Caco-2 (cell line): ENCODE measurements at regions not wholly inside any gene's neighbourhood (a gene's known extent, or its start where the extent isn't known, plus 50 kb on each side); places are given as distances from the start of the nearest gene placed in this dataset.

ENCODE experiments used
- BruUV-seq: library from RNA; stranded (reverse); fragments of 400-500 nt; replicated peaks from 2 replicates; lab custom pipeline; 2021; lab: Mats Ljungman, UMichigan
- CTCF ChIA-PET: fragments of 300-600 bp; sonication (Branson Sonifier 250); formaldehyde crosslinking; loops from one replicate; lab custom pipeline; 2022; ENCODE audit warnings: antibody characterized with exemption; lab: Charles Lee
- POLR2A ChIA-PET: fragments of 300-600 bp; sonication (Branson Sonifier 250); formaldehyde crosslinking; loops from one replicate; lab custom pipeline; 2022; ENCODE audit warnings: antibody characterized with exemption; lab: Charles Lee
- DNase-seq, 2 experiments: peaks; one replicate each; pipeline versions ENCODE4 v3.0.0 to v3.0.0-alpha.2; 2020 to 2022
- H3K27me3 ChIP-seq: replicated peaks from 2 replicates; pipeline ENCODE4 v1.6.0; 2011; ENCODE audit warnings: low read length; ENCODE audit not compliant: control insufficient read depth, insufficient read depth
- H3K36me3 ChIP-seq: 2 replicates; pipeline ENCODE4 v1.5.1; 2011; ENCODE audit warnings: low read length; ENCODE audit not compliant: control insufficient read depth, insufficient read depth
- H3K4me1 ChIP-seq: fragments of 250-450 bp; sonication (Bioruptor Pico); 2 replicates; pipeline ENCODE4 v1.5.1; 2020; ENCODE audit warnings: mild to moderate bottlenecking
- H3K4me3 ChIP-seq: 2 replicates; pipeline ENCODE4 v1.5.1; 2011; ENCODE audit warnings: low read depth, mild to moderate bottlenecking, control low read depth, low read length
- H3K9me3 ChIP-seq: fragments of 250-450 bp; sonication (Bioruptor Pico); 2 replicates; pipeline ENCODE4 v1.5.1; 2020; ENCODE audit warnings: mild to moderate bottlenecking, moderate library complexity
- H3K27ac Mint-ChIP-seq: one replicate; pipeline ENCODE4 v1.8.0; 2022; ENCODE audit warnings: mixed read lengths; ENCODE audit not compliant: unreplicated experiment
- H3K27me3 Mint-ChIP-seq: one replicate; pipeline ENCODE4 v1.8.0; 2022; ENCODE audit warnings: mixed read lengths; ENCODE audit not compliant: insufficient read depth, unreplicated experiment
- H3K36me3 Mint-ChIP-seq: one replicate; pipeline ENCODE4 v1.8.0; 2022; ENCODE audit warnings: mild to moderate bottlenecking, mixed read lengths; ENCODE audit not compliant: insufficient read depth, unreplicated experiment
- H3K4me1 Mint-ChIP-seq: one replicate; pipeline ENCODE4 v1.8.0; 2022; ENCODE audit warnings: low read depth, mixed read lengths; ENCODE audit not compliant: unreplicated experiment
- H3K4me3 Mint-ChIP-seq: one replicate; pipeline ENCODE4 v1.8.0; 2022; ENCODE audit warnings: mild to moderate bottlenecking, moderate library complexity, mixed read lengths; ENCODE audit not compliant: unreplicated experiment
- H3K9me3 Mint-ChIP-seq: one replicate; pipeline ENCODE4 v1.8.0; 2022; ENCODE audit warnings: mixed read lengths; ENCODE audit not compliant: unreplicated experiment
- CTCF ChIP-seq, 2 experiments: fragments of 200-600 bp in 1 of 2; IDR thresholded peaks; 1 replicate in 1 of 2; 2 replicates in 1 of 2; pipeline versions ENCODE4 v1.5.1 to v1.8.0; 2011 to 2022; ENCODE audit warnings: antibody characterized with exemption in 1 of 2, control low read depth in 1 of 2, inconsistent platforms in 1 of 2, low read depth in 1 of 2, low read length in 1 of 2, mild to moderate bottlenecking in 1 of 2, moderate library complexity in 1 of 2; ENCODE audit not compliant: insufficient read depth in 1 of 2, severe bottlenecking in 1 of 2, unreplicated experiment in 1 of 2
- intact Hi-C: fragments of 100-400 bp; cut with micrococcal nuclease; formaldehyde crosslinking; loops from one replicate; pipeline ENCODE4 v1.10.0; 2022; ENCODE audit not compliant: unreplicated experiment

DNA sequence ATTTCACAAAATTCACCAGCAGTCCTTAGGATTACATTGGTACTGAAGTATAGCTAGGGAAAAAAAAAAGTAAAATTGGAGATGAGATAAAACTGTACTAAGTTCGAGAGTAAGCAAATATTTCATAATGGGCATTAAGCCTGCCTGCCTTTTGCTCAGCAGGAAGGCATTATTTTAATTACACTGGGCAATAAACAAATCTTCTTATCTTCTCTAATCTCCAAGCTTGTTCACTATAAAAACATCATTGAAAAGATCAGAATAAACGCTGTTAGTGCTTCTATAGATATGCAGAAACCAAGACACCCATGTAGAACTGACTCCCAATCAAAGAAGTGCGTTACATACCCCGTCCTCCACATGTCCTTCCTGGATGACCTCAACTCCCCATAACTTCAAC lies 174.2 kb upstream of the CHODL start:
- H3K36me3 ChIP-seq = no peaks in the 10 kb centered on the region
- H3K4me3 ChIP-seq = no peak overlapping the region
- H3K4me1 ChIP-seq = no peaks in the 10 kb centered on the region
- H3K27me3 Mint-ChIP-seq = peaks cover 6% of the 10 kb centered on the region
- no peak overlapping the region for H3K4me3 Mint-ChIP-seq
- POLR2A ChIA-PET = no interaction called here
- CTCF ChIA-PET = no interaction called here
- TF ChIP-seq CTCF (IDR thresholded peaks at IDR 0.05; ENCODE audit: insufficient read depth in 1 of 2, low read depth in 1 of 2, low read length in 1 of 2, severe bottlenecking in 1 of 2, unreplicated experiment in 1 of 2) = no peak
- DNase-seq = no peak
- H3K27ac Mint-ChIP-seq = no peak overlapping the region
- H3K27me3 ChIP-seq = no peaks in the 10 kb centered on the region
- H3K4me1 Mint-ChIP-seq = no peaks in the 10 kb centered on the region
- H3K9me3 Mint-ChIP-seq = no peaks in the 10 kb centered on the region
- no TSS peak for BruUV-seq
- H3K36me3 Mint-ChIP-seq = no peaks in the 10 kb centered on the region
- no peaks in the 10 kb centered on the region for H3K9me3 ChIP-seq
- intact Hi-C loops = no loop called here

- TF ChIP-seq CTCF (IDR thresholded peaks at IDR 0.05; ENCODE audit: insufficient read depth in 1 of 2, low read depth in 1 of 2, low read length in 1 of 2, severe bottlenecking in 1 of 2, unreplicated experiment in 1 of 2) = no peak
- Mint-ChIP-seq H3K27ac (no peak overlapping the region), H3K36me3 (no peaks in the 10 kb centered on the region), H3K9me3 (no peaks in the 10 kb centered on the region), H3K27me3 (peaks cover 6% of the 10 kb centered on the region), H3K4me3 (no peak overlapping the region), H3K4me1 (no peaks in the 10 kb centered on the region)
- no peak overlapping the region for H3K4me3 ChIP-seq
- no peaks in the 10 kb centered on the region for H3K36me3 ChIP-seq
- H3K9me3 ChIP-seq = no peaks in the 10 kb centered on the region
- no peaks in the 10 kb centered on the region for H3K4me1 ChIP-seq
- no peaks in the 10 kb centered on the region for H3K27me3 ChIP-seq
- no TSS peak for BruUV-seq
- ChIA-PET POLR2A (no interaction called here), CTCF (no interaction called here)
- intact Hi-C loops = no loop called here
- DNase-seq = no peak
These were observed 174.8 kb upstream of the CHODL start for GRCh38 chr21:18069875-18070274.

DNA sequence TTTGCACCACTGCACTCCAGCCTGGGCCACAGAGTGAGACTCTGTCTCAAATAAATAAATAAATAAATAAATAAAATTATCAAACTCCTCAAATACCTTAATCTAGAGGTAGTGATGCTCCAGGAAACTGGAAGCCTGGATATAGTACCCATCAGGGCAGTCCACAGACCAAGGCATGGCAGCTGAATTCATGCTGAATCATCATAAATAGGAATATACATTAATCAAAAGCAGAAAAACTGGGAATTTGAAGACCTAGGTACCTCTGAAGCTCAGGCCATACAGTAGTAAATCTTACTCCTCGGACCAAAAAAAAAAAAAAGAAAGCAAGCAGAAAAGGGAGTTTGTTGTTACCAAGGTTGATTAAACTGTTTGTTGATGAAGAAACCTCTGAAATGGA lies 184.2 kb upstream of the CHODL start:
- Mint-ChIP-seq H3K36me3 (no peaks in the 10 kb centered on the region), H3K27me3 (peaks cover 3% of the 10 kb centered on the region), H3K27ac (no peak overlapping the region), H3K9me3 (peaks cover 9% of the 10 kb centered on the region), H3K4me3 (no peak overlapping the region), H3K4me1 (no peaks in the 10 kb centered on the region)
- H3K4me3 ChIP-seq = no peak overlapping the region
- DNase-seq = no peak
- no peaks in the 10 kb centered on the region for H3K27me3 ChIP-seq
- CTCF ChIA-PET = interaction anchor here (0.6 kb wide), 1 partner anchor 64 kb away, joined by 3 read pairs; no protein-coding TSS in a partner anchor
- POLR2A ChIA-PET = no interaction called here
- no peaks in the 10 kb centered on the region for H3K36me3 ChIP-seq
- H3K9me3 ChIP-seq = no peaks in the 10 kb centered on the region
- H3K4me1 ChIP-seq = no peaks in the 10 kb centered on the region
- intact Hi-C loops = no loop called here
- no peak for TF ChIP-seq CTCF (IDR thresholded peaks at IDR 0.05; ENCODE audit: insufficient read depth in 1 of 2, low read depth in 1 of 2, low read length in 1 of 2, severe bottlenecking in 1 of 2, unreplicated experiment in 1 of 2)
- no TSS peak for BruUV-seq
